ENCODE measurements at regions not wholly inside any gene's neighbourhood (a gene's known extent, or its start where the extent isn't known, plus 50 kb on each side); places are given as distances from the start of the nearest gene placed in this dataset.
A peak's percentile ranks its signal among the peaks of the same experiment; 100 is the strongest.

DNA sequence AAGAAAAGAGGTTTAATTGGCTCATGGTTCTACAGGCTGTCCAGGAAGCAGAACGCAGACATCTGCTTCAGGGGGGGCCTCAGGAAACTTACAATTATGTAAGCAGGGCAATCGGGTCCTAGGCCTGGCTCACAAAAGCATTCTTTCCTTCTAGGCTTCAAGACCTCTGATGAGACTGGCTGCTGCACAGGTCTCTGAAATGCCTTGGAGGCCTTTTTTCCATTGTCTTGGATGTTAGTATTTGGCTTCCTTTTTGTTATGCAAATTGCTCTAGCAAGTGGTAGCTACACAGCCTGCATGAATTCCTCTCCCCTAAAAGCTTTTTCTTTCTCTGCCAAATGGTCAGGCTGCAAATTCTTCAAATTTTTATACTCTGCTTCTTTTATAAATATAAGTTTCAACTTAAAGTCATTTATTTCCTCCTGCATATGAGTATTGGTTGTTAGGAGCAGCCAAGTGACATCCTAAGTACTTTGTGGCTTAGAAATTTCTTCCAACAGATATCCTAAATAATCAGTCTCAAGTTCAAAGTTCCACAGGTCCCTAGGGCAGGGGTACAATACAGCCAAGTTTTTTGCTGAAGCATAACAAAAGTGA lies 83.1 kb upstream of the SEMA3A start:
- no peak for DNase-seq

DNA sequence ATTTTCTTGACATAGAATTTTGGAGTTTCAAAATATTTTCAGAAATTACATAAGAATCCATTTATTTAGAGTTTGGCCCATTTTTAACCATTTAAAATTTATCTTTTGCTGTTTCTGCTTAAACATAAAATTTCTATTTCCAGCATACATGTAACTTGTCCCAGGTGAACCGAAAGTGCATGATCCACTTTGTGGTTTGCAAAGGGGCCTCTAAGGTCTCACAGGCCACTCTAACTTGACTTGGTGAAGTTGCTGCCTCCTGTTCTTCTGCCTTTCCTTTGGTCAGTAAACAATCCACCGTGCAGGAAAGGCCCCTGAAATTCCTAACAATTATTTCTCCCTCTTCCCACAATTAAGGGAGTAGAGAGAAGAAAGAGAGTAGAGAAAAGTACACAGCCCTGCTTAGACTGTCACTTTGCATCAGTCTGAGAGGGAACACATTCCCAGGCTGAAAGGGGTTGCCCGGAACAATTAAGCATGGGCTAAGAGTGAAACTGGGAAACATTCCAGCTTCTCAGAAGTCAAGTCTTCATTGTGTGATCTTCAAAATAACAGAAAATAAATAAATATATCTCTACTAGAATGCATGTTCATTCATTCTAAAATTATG lies 79.5 kb upstream of the SEMA3A start:
- DNase-seq: no peak

DNA sequence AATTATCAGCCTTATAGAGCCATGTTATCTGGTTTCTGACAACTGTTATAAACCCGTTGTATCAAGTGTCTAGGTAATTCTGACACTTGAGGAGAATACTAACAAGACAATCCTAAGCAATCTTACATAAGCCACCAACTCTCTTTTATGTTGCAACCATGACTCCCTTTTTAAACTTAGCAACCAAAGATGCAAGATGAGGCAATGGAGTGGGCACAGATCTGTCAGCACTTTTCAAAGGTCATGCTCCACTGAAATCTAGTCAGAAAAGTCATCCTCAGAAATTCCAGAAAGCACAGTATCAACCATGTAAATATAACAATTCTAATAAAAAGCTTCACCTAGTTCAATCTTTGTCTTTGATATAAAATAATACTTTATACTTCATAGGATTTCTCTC lies 77.0 kb upstream of the SEMA3A start:
- DNase-seq: peak; percentile 83 to 89

DNA sequence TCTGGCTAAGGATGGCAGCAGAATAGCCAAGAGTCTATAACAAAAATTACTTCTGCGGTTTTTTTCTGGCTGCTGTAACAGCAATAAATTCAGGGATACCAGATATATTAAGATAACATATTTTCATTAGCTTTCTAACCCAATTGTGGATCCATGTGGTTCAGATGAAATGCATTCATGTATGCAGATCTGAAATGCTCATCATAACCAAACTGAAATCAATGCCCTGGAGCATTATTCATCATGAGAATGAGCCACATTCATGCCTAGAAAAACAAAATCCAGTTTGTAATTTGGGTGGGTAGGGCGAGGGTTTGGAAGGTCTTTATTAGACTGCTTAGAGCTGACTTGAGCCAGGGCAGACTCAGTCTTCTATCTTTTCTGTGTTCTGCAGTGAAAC lies 69.8 kb upstream of the SEMA3A start:
- DNase-seq: no peak

DNA sequence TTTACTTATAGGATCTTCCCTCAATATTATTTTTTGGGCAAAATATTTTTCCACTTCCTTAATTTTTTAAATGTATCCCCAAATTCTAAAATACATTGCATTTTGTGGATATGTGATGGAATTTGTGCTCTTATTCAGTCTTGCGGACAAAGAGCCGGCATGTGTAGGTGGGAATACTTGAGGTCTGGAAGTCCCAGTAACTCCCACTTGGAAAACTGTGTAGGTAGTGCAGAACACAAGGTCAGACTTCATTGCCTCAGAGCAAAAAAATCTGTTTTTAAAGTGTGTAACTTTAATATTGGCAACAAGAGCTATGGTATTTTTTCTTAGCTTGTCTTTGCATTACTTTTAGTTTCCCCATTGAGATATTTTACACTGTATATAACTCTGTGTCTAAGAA lies 68.5 kb upstream of the SEMA3A start:
- no peak for DNase-seq

DNA sequence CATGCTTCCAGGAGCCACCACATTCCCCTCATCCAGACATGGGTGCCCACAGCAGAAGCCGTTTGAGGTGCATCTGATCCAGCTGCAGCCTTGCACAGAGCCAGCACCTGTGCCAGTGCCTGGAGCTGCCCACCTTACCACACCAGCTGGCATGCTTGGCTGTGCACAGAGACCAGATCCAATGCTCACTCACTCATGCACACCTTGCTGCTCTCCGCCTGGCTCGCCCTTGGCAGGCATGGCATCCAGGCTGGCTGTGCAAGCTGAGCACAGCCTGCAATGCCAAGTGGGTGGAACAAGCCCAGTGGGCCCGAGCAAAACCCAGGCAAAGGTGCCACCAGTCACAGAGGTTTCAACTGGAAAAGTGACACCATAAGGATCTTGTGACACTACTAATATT lies 66.9 kb upstream of the SEMA3A start:
- DNase-seq: no peak

DNA sequence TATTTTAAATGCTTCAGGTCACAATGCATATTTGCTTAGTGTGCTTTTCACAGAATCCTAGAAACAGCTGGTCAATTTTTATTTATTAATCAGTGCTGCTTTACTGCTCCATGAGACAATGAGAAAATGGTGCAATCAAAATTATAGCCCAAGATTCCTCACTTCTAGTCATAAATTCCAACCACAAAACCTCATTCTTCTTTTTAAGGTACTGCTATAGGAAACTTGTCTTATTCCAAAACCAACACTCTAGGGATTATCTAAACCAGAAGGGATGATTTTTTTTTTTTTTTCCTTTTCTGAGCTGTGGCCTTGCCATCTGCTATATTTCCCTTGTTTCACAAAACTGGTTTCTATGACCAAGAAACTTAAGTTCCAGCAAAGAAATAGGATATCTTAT lies 64.0 kb upstream of the SEMA3A start:
- DNase-seq: no peak

DNA sequence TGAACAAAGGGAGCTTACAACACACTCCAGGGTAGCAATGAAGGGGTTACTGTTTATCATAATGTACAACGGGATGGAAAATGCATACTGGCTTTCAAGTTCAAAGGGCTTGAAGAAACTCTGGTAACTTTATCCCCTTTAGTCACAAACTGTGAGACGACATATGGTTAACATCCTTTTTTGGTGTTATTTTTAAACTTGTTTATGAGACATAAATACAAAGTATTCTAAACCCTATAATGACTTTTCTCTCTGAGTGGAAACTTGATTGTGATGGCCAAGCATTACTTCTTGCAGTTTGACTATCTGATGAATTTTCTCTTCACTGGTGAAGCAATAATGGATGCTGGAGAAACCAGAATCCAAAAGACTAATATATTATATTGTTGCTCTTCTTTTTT lies 62.0 kb upstream of the SEMA3A start:
- no peak for DNase-seq

DNA sequence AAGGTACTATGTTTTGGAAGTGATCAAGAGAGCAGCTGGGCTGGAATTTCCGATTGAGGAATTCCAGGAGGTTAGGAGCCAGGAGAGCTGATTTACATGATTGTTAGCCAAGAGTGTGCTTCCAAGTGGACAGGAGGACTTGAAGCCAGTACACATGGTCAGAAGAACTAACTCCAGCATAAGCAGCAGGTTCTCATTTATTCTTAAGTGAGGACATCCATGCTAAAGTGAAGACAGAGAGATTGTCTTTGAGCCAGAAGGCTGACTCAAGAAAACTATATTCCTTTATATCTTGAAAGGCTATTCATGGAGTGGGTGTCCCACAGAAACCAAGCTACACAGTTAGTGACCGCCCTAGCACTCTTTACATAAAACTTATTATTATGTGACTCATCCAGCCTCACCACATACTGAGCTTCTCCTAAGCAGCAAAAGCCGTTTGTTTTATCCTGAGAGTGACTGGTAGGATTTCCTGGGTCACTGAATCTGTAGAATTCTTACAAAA lies 56.7 kb upstream of the SEMA3A start:
- DNase-seq: peak; percentile 48 to 58

DNA sequence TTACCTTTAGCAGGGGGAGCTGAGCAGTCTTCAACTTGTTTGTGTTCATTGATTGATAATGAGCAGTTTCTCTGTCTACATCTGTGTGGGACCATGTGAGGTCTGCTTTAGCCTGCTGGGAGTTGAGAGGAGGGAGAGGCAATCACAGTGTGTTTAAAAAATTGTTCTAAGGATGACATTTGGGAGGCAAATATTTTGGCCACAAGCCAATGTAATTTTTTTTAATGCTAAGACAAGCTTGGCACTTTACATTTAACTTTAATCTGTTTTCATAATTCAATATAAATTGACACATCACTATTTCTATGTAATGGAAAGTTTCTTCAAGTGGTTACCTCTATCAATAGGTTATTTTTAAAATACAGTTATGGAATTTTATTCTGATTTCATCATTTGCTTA lies 55.9 kb upstream of the SEMA3A start:
- DNase-seq: no peak

DNA sequence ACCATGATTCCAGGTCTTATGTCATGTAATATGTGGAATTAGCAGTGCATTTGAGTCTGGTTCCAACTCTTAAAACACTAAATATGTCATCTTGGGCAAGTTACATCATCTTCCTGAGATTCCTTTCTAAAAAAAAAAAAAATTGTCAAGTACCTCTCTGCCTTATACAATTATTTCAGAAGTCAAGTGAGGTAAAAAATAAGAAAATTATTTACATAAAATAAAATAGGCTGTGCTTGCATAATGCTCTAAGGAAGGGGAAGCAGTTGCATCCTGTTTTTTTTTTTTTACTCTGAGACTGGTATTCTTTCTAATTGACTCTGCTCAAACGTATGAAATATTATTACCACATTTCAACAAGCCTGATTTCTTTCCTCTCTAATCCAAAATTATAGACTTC lies 55.1 kb upstream of the SEMA3A start:
- DNase-seq: peak; percentile 69 to 77

DNA sequence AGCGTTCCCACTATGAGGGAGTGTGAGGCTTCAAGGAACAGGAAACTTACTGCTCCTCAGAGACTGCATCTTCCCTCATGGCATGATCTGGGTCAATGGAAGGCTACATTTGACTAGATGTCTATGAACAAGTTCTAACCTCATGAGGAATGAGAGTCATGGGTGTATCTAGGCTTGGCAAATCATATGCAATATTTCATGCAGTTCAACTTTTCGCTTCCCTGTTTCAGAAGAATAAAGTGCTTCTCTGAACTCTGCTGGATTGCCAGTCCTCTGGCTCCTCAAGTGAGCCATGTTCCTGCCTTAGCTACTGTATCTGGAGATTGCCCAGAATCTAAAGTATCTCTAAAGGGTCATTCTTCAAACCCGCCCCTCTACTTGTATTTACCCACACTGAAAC lies 54.3 kb upstream of the SEMA3A start:
- peak; percentile 73 to 84 for DNase-seq

DNA sequence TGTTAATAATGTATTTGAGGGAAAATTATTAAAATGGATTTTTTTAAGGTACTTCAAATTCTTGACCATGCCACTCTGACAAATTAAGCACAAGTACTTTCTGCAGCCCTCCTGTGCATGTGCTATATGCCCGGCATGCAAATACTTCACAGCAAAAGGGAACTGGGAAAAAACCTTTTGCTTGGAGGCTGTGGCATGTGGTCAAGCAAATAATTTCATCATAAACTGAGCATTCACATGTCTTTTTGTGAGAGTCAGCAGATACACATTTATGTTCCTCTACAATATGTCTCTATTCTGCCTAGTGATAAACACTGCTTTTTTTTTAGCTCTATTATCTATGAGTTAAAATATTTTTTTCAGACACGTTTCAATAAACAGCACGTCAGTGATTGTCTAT lies 53.7 kb upstream of the SEMA3A start:
- DNase-seq: peak; percentile 84 to 93

DNA sequence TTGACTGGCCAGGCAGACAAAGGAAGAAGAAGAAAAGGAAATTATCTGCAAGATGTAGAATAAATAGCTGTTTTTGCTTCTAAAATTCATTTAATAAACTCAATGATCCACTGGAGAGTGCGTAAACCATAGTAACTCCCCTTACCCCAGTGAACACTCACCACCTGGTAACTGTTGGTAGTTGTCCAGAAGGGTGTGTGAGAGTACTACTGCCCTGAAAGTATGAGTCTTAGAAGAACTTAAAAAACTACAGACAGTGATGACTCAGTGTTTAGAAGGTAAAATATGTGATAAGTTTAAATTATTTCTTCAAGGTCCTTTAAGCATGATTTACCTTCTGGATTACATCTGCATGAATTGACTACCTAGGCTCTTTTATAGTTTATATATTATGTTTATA lies 53.0 kb upstream of the SEMA3A start:
- no peak for DNase-seq

DNA sequence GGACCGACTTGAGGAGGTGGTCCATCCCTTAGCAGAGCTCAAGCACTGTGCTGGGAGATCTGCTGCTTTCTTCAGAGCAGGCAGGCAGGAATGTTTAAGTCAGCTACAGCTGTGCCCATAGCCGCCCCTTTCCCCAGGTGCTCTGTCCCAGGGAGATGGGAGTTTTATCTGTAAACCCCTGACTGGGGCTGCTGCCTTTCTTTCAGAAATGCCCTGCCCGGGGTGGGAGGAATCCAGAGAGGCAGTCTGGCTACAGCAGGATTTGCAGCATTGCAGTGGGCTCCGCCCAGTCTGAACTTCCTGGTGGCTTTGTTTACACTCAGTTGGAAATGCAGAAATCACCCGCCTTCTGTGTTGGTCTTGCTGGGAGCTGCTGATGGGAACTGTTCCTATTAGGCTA lies 51.2 kb upstream of the SEMA3A start:
- DNase-seq: no peak
